Endothelial cell of hepatic sinusoid (primary cell): ENCODE measurements at regions not wholly inside any gene's neighbourhood (a gene's known extent, or its start where the extent isn't known, plus 50 kb on each side); places are given as distances from the start of the nearest gene placed in this dataset.

ENCODE experiments used
- in situ Hi-C: cut with HindIII; loops from 2 replicates; pipeline ENCODE4 v1.10.0; 2017; ENCODE audit warnings: low sequenced_read_pairs

- in situ Hi-C loops: loop anchor here (10.0 kb wide), 2 partner anchors 78 to 138 kb away; no protein-coding TSS in a partner anchor
Measured at GRCh38 chr17:12512694-12513355, 152.9 kb upstream of the MYOCD start.

GRCh38 chr17:12514596-12514995 lies 151.1 kb upstream of the MYOCD start:
- in situ Hi-C loops: loop anchor here (10.0 kb wide), 2 partner anchors 80 to 140 kb away; no protein-coding TSS in a partner anchor

- in situ Hi-C loops: loop anchor here (5.0 to 10.0 kb wide), 4 partner anchors 53 to 145 kb away; no protein-coding TSS in a partner anchor
Measured at GRCh38 chr17:12519956-12520594, 145.6 kb upstream of the MYOCD start.

GRCh38 chr17:12521416-12521815 lies 144.3 kb upstream of the MYOCD start:
- in situ Hi-C loops: no loop called here

GRCh38 chr17:12522336-12522735 lies 143.4 kb upstream of the MYOCD start:
- in situ Hi-C loops: no loop called here

GRCh38 chr17:12522743-12523183 lies 142.9 kb upstream of the MYOCD start:
- in situ Hi-C loops: no loop called here

GRCh38 chr17:12523244-12523643 lies 142.4 kb upstream of the MYOCD start:
- in situ Hi-C loops: no loop called here

- in situ Hi-C loops: no loop called here
Measured at GRCh38 chr17:12528036-12528435, 137.7 kb upstream of the MYOCD start.

- in situ Hi-C loops: no loop called here
Measured at GRCh38 chr17:12530161-12530560, 135.5 kb upstream of the MYOCD start.

GRCh38 chr17:12536021-12536420 lies 129.7 kb upstream of the MYOCD start:
- in situ Hi-C loops: no loop called here

- in situ Hi-C loops: no loop called here
Measured at GRCh38 chr17:12536472-12536871, 129.2 kb upstream of the MYOCD start.

GRCh38 chr17:12537436-12537835 lies 128.3 kb upstream of the MYOCD start:
- in situ Hi-C loops: no loop called here

- in situ Hi-C loops: no loop called here
Measured at GRCh38 chr17:12538003-12538402, 127.7 kb upstream of the MYOCD start.

- in situ Hi-C loops: no loop called here
Measured at GRCh38 chr17:12545877-12546513, 119.7 kb upstream of the MYOCD start.

GRCh38 chr17:12546983-12547382 lies 118.7 kb upstream of the MYOCD start:
- in situ Hi-C loops: no loop called here

GRCh38 chr17:12547831-12548230 lies 117.9 kb upstream of the MYOCD start:
- in situ Hi-C loops: no loop called here

- in situ Hi-C loops: no loop called here
Measured at GRCh38 chr17:12548558-12548957, 117.1 kb upstream of the MYOCD start.

GRCh38 chr17:12549499-12550041 lies 116.1 kb upstream of the MYOCD start:
- in situ Hi-C loops: loop anchor here (5.0 kb wide), 1 partner anchor 83 kb away; no protein-coding TSS in a partner anchor

GRCh38 chr17:12553625-12554024 lies 112.1 kb upstream of the MYOCD start:
- in situ Hi-C loops: loop anchor here (5.0 kb wide), 1 partner anchor 79 kb away; no protein-coding TSS in a partner anchor

- in situ Hi-C loops: loop anchor here (5.0 kb wide), 1 partner anchor 78 kb away; no protein-coding TSS in a partner anchor
Measured at GRCh38 chr17:12554251-12554650, 111.4 kb upstream of the MYOCD start.

GRCh38 chr17:12566291-12566690 lies 99.4 kb upstream of the MYOCD start:
- in situ Hi-C loops: no loop called here
